Esophagus squamous epithelium (tissue), 5 donors: ENCODE measurements at regions not wholly inside any gene's neighbourhood (a gene's known extent, or its start where the extent isn't known, plus 50 kb on each side); places are given as distances from the start of the nearest gene placed in this dataset.

Source experiments
- DNase-seq: peaks from one replicate; lab custom pipeline; 2025; lab: John Stamatoyannopoulos, UW
- H3K27ac ChIP-seq, 4 donors: fragments of 200-600 bp; sonication (generic); one replicate each; pipeline ENCODE4 v1.5.1; 2016 to 2019; ENCODE audit warnings: mild to moderate bottlenecking in 1 of 4
- H3K27me3 ChIP-seq, 4 donors: fragments of 200-600 bp; sonication (generic); 1 replicate in 3 of 4; 2 replicates in 1 of 4; pipeline versions ENCODE4 v1.5.1 to v1.6.0; 2017 to 2021; ENCODE audit warnings: antibody characterized with exemption in 1 of 4
- H3K36me3 ChIP-seq, 3 donors: fragments of 200-600 bp; sonication (generic); one replicate each; pipeline ENCODE4 v1.5.1; 2016 to 2019
- H3K4me1 ChIP-seq, 3 donors: fragments of 200-600 bp; sonication (generic); one replicate each; pipeline ENCODE4 v1.5.1; 2017 to 2019
- H3K4me3 ChIP-seq, 4 donors: fragments of 200-600 bp; sonication (generic); 1 replicate in 3 of 4; 2 replicates in 1 of 4; pipeline ENCODE4 v1.5.1; 2016 to 2019; ENCODE audit warnings: mild to moderate bottlenecking in 2 of 4, moderate library complexity in 1 of 4
- H3K9me3 ChIP-seq, 3 donors: fragments of 200-600 bp; sonication (generic); one replicate each; pipeline ENCODE4 v1.5.1; 2016 to 2019
- CTCF ChIP-seq, 6 experiments: fragments of 450-650 bp in 4 of 6; fragments of 200-600 bp in 2 of 6; sonication (generic) in 2 of 6; IDR thresholded peaks; one replicate each; pipeline ENCODE4 v1.5.1; 2016 to 2019; ENCODE audit warnings: antibody characterized with exemption in 6 of 6, mild to moderate bottlenecking in 4 of 6, moderate library complexity in 4 of 6
- POLR2A ChIP-seq, 4 donors: fragments of 450-650 bp; IDR thresholded peaks; one replicate each; pipeline ENCODE4 v1.6.1; 2017; ENCODE audit warnings: antibody characterized with exemption in 4 of 4, mild to moderate bottlenecking in 4 of 4, moderate library complexity in 3 of 4
- WGBS, 2 donors: methylation state at CpG; one replicate each; pipeline ENCODE4 v1.1.5; 2018; 5-methylcytosine and 5-hydroxymethylcytosine counted together
- intact Hi-C: fragments of 100-400 bp; cut with DNase I; formaldehyde crosslinking; loops from one replicate; pipeline ENCODE4 v1.15.0; 2022
- donor health status: DM: yes; HTN: yes; CAD: no.

DNA sequence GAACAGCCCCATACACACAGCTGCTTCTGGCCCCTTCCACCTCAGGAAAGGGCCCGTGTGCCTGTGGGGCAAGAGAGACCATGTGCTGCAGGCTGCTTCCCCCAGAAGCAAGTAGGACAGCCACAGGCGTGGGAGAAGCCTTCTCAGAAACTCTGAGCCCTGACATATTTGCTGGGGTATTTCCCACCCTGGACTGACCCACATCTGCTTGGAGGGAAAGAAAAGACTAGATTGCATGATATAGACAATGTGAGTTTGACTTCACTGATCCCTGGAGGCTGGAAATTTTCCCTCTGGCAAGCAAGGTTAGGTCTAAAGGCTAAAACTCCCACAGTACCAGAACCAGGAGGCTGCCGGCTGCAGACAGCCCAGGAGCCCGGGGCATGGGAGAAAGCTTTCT lies 213.3 kb upstream of the SSTR4 start:
- Histone ChIP-seq H3K27me3 (no peaks in the 10 kb centered on the region), H3K4me1 (peaks cover 0 to 16% (median 4%) of the 10 kb centered on the region in 3 donors), H3K36me3 (no peaks in the 10 kb centered on the region), H3K9me3 (no peaks in the 10 kb centered on the region), H3K4me3 (no peak overlapping the region), H3K27ac (no peak overlapping the region)
- no peak for TF ChIP-seq POLR2A (IDR thresholded peaks at IDR 0.05)
- no peak for TF ChIP-seq CTCF (IDR thresholded peaks at IDR 0.05)
- WGBS, 2 donors = 56 to 62% methylated on average over 3 of the region's 4 CpGs
- no peak for DNase-seq
- intact Hi-C loops = no loop called here

DNA sequence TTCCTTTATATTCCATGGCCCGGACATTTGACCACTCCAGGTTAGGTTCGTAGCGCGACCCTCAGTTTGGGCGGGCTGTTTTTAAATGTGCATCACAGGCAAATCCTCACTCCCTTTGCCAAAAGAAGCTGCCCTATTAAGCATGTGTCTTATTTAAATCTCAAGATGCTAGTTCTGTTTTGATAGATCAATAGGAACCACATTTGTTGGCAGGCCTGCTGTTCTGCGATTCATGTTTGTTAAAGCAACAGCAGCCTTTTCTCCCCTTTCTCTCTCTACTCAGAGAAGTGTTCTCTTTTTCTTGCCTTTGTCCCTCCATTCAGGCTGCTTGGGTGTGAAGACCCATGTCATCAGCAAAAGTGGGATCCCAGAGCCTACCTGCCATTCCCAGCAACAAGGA lies 212.0 kb upstream of the SSTR4 start:
- 88 to 93% methylated on average over 6 of the region's 6 CpGs for WGBS, 2 donors
- Histone ChIP-seq H3K4me3 (no peak overlapping the region), H3K27me3 (peaks cover 0 to 6% (median 0%) of the 10 kb centered on the region in 4 donors), H3K27ac (no peak overlapping the region), H3K9me3 (no peaks in the 10 kb centered on the region), H3K4me1 (peaks cover 0 to 16% (median 4%) of the 10 kb centered on the region in 3 donors), H3K36me3 (no peaks in the 10 kb centered on the region)
- no peak for DNase-seq
- no peak for TF ChIP-seq POLR2A (IDR thresholded peaks at IDR 0.05)
- TF ChIP-seq CTCF (IDR thresholded peaks at IDR 0.05) = no peak
- intact Hi-C loops = no loop called here

- peaks cover 0 to 7% (median 0%) of the 10 kb centered on the region in 4 donors for H3K27me3 ChIP-seq
- intact Hi-C loops = no loop called here
- H3K27ac ChIP-seq = no peak overlapping the region
- H3K9me3 ChIP-seq = no peaks in the 10 kb centered on the region
- TF ChIP-seq CTCF (IDR thresholded peaks at IDR 0.05) (no peak), POLR2A (IDR thresholded peaks at IDR 0.05) (no peak)
- H3K36me3 ChIP-seq = no peaks in the 10 kb centered on the region
- peaks cover 0 to 16% (median 0%) of the 10 kb centered on the region in 3 donors for H3K4me1 ChIP-seq
- WGBS, 2 donors = 50 to 65% methylated on average over 2 to 3 of the region's 3 CpGs
- no peak for DNase-seq
- H3K4me3 ChIP-seq = no peak overlapping the region
Measured at GRCh38 chr20:22824077-22824476, 211.0 kb upstream of the SSTR4 start.

DNA sequence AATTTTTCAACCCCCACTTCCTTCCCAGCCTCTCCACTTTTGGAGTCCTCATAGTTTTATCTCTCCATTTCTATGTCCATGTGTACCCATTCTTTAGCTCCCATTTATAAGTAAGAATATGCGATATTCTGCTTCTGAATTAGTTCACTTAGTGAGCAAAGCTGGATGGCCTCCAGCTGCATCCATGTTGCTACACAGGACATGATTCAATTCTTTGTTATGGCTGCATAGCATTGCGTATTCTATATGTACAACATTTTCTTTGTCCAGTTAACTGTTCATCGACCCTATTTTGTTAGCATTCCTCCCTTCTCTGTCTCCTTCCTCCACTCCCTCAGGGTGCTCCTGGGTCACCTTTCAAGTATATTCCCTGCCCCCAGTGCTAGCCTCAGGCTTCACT lies 210.0 kb upstream of the SSTR4 start:
- H3K9me3 ChIP-seq = no peaks in the 10 kb centered on the region
- peaks cover 0 to 16% (median 0%) of the 10 kb centered on the region in 3 donors for H3K4me1 ChIP-seq
- TF ChIP-seq CTCF (IDR thresholded peaks at IDR 0.05) (no peak), POLR2A (IDR thresholded peaks at IDR 0.05) (no peak)
- H3K27me3 ChIP-seq = peaks cover 0 to 7% (median 0%) of the 10 kb centered on the region in 4 donors
- no peak overlapping the region for H3K27ac ChIP-seq
- no peak overlapping the region for H3K4me3 ChIP-seq
- H3K36me3 ChIP-seq = no peaks in the 10 kb centered on the region
- 69 to 81% methylated on average over 3 of the region's 3 CpGs for WGBS, 2 donors
- intact Hi-C loops = no loop called here
- no peak for DNase-seq

- peaks cover 0 to 7% (median 0%) of the 10 kb centered on the region in 4 donors for H3K27me3 ChIP-seq
- H3K4me3 ChIP-seq = no peak overlapping the region
- no peak for TF ChIP-seq CTCF (IDR thresholded peaks at IDR 0.05)
- TF ChIP-seq POLR2A (IDR thresholded peaks at IDR 0.05) = no peak
- 26% methylated on average over 4 of the region's 4 CpGs; no CpG with 5 or more reads in 1 of the 2 donors for WGBS, 2 donors
- no peak for DNase-seq
- no peak overlapping the region for H3K27ac ChIP-seq
- intact Hi-C loops = no loop called here
- peaks cover 0 to 16% (median 0%) of the 10 kb centered on the region in 3 donors for H3K4me1 ChIP-seq
- no peaks in the 10 kb centered on the region for H3K9me3 ChIP-seq
- no peaks in the 10 kb centered on the region for H3K36me3 ChIP-seq
Measured at GRCh38 chr20:22825546-22825945, 209.6 kb upstream of the SSTR4 start.
